Muscle of back (tissue), 3 donors: ENCODE measurements at regions not wholly inside any gene's neighbourhood (a gene's known extent, or its start where the extent isn't known, plus 50 kb on each side); places are given as distances from the start of the nearest gene placed in this dataset.
A peak's percentile ranks its signal among the peaks of the same experiment; 100 is the strongest.

Source experiments
- DNase-seq, 3 donors: peaks; one replicate each; pipeline versions ENCODE4 v3.0.0 to v3.0.0-alpha.2; 2013

DNA sequence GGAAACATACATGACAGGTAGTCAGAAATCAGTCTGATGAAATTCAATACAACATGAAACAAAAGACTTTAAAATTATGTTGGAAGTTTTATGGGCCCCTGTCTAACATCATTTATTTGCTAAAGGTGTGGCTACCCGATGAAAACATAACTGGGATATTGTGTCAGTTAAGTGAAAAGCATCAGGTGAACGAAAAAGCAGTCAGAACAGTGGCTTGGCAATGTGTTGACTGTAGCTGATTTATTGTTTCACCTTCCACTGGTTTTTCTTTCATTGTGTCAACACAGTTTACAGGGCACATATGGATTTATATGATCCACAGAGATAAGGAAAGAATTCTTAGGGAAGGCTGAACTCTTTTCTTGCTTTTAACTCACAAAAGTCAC, 429.6 kb upstream of the ZNF608 start:
- DNase-seq: no peak

DNA sequence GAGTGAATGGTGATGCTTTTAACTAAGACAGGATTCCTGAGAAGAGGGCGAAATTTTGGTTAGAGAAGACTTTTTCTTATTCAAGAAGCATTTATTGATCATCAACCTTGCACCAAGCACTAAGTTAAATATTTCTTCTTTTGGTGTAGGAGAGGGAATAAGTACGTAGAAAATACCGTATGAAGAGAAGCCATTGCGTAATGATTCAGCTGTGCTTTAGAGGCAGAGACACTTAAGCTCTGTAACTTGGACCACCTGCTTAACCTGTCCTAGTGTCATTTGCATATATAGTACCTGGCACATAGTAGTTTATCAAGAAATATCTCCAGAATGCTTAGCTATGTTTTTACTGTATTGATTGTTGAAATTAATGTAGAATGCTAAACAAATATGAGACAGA, 430.9 kb upstream of the ZNF608 start:
- DNase-seq: no peak

DNA sequence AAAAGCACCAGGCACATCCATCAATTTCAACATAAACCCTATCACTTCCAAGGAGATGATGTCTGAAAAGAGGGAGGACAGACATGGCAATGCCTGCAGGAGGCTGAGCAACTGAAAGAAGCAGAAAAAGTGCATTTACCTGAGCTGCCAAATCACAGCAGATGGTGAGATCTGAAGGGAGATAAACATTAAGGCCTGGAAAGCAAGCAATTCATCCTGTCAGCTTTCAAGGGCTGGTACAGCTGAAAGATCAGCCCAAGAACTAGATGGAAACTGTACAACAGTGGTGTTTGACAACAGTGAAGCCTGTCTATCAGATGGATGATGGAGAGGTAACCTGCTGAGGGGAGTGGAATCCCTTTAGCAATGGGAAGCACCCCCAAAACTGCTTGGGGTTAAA, 433.2 kb upstream of the ZNF608 start:
- DNase-seq: no peak

DNA sequence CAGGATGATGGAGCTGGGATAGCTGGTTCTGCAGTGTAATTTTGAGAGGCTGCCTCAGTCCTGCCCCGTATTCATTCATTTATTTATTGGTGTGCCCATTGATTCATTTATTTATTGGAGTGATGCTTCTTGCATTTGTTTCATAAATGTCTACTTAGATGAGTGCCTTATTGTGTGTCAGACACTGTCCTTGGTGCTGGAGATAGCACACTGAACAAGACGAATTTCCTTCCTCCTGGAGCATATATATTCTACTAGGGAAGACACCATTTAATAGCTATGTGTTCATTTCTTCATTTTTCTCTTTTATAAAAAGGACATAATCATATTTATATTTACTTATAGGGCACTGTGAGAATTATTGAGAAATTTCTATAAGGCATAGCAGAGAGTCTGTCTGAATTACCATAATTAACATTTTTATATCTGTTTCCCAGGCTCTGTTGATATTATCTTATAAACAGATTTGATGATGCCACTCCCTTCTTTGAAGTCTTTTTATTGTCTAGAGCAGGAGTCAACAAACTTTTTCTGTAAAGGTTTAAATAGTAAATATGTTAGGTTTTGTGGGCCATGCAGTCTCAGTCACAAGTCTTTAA, 433.9 kb upstream of the ZNF608 start:
- no peak for DNase-seq

DNA sequence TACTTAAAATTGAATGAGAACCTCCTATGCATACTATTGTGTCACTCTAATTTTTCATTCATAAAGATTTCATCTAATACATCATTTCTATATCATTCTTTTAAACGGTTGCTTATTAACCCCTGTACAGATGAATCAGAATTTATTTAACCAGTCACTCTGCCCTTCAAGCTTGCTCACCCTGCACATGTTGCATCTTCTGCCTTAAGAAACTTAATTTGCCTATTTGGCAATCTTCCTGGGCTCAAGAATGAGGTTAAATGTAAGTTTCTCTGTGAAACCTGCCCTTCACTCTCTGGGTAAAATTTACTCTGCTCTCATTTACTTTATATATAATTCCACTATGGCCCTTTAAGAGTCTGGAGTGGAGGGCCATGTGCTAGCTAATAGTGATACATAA, 434.7 kb upstream of the ZNF608 start:
- no peak for DNase-seq

DNA sequence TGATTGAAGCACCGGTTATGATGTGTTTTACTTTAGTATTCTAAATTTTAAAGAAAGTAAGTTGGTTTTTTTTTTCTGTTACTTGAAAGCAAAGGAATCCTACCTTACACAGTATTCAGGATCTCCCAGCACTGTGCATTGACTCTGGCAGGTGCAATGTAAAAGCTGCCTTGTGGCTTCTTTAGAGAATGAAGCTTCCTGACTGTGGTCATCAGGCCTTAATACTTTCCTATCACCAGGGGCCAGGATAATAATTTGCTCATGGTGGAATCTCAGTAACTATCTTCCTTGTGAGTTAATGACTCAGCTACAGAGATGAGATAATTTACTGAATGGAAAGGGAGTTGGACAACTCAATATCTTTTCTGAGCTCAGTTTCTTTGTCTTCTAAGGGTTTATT, 435.5 kb upstream of the ZNF608 start:
- DNase-seq: no peak

DNA sequence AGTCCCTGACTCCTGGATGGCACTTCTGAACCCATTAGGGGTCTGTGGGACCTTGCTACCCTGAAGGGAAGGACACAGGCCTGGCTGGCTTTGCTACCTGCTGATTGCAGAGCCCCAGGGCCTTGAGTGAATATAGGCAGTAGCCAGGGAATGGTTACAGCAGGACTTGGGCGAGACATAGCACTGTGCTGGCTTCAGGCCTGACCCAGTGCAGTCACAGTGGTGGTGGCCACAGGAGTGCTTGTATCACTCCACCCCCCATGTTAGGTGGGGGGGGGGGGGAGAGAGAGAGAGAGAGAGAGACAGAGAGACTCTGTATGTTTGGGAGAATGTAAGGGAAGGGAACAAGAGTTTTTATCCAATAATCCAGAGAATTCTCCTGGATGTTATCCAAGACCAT, 439.3 kb upstream of the ZNF608 start:
- no peak for DNase-seq

DNA sequence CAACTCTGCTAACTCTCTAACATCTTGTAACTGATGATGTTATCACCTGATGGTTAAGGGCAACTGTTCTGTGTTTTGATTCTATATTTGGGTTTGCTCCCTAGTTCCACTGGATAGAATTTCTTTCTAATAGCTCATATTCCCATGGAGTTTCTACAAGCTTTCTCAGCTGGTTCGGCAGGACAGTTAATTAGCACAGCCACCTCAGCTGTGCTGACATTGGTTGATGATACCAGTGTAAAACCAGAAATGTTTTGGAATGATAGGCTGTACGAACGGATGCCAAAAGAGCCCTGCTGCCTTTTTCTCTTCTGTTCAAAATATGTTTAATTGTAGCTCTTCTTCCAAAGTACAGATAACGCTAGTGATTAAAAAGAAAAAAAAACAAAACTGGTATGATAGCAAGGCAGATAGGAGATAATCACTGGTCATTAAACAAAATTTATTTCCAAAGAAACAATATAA, 440.5 kb upstream of the ZNF608 start:
- DNase-seq: peak in 1 of 3 donors; percentile 40

DNA sequence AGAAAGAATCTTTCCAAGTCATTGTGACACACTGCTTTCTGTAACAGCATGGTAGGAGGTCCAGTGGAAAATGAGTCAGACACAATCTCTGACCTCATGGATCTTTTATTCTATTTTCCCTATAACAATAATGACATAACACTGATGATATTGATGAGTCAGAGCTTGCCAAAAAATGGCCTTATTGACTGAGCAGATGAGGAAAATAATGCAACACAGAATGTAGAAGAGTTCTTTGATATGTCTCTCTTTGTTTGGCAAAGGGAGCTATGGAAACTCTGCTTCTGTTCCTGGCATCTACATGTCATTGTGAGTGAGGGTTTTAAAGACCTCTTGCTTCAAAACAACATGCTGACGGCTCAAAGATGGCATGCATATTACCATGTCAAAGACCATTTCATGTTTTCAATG, 443.1 kb upstream of the ZNF608 start:
- DNase-seq: no peak

DNA sequence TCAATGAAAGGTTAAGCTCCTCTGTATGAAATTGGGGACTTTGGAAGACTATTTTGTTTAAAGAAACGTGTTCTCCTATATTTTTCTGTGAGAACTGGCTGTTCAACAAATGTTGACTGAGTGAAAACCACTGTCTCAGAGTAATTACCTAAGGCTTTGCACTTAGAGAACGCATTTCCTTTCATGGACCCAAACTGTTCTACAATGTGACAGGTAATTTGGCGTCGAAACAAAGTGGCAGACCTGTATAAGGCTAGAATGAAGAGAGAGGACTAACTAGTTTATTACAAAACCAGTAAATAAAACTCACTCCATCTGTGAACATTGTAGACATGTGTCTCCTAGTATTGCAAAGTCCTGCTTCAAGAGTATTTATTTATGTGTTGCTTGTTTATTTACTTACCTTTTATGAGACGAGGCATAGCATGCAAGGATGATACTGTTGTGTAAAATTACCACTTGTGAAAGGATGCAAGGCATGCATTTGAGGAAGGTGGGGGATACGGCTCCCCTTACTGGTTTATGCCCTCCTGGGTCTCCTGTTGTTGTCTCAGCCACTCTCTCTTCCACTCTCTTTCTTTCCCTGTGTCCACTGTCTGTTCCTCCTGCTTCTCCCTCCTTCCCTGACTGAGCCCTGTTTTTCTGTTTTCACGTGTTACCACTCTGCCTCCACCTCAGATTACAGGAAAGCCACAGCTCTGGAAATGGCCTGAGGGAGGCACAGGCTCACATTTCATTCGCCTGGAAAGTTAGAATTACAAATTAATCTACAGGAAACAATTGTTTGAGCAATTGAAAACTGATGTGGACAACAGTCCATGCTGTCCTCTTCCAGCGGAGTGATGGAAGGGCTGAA, 444.0 kb upstream of the ZNF608 start:
- DNase-seq: no peak

DNA sequence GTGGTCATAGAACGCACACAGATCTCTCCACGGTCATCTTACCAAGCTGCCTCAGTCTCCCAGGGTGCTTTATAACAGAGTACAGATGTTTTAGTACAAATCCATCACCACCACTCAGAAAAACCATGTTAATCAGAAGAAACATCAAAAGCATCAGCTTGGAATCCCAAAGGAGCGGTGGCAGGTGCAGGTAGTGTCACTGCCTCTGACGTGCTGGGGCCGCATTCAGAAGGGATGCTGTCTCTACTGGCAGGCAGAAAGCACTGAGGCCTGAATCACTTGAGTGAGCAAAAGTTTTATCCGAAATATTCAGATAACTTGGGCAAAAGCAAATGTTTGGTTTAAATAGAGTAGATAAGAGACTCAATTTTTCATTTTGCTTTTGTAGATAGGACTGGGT, 448.4 kb upstream of the ZNF608 start:
- no peak for DNase-seq

DNA sequence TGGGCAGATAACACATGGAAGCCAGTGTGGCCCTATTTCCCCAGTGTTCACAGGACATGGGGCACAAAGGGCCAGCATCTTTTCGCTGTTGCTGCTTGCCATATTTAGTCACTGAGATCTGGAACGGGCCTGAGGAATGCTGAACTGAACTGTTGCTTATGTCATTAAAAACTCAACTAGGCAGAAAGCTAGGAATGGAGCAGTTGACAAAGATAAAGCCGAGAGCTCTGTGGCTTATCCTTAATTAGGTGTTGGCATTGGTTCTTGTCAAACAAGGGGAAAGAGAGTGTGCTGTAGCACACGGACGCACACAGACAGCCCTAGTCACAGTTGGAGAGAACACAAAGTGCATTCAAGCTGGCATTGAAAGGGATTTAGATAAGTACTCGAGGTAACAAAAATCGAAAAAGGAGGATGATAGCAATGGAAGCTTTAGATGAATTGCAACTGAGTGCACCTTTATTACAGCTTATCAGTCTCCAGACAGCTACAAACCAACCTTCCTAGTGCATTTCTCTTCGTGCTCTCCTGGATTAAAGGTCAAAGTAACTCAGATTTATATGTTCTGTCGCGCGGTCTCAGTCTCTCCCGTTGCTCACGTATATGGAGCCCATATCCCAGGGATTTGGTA, 450.2 kb upstream of the ZNF608 start:
- DNase-seq: no peak

DNA sequence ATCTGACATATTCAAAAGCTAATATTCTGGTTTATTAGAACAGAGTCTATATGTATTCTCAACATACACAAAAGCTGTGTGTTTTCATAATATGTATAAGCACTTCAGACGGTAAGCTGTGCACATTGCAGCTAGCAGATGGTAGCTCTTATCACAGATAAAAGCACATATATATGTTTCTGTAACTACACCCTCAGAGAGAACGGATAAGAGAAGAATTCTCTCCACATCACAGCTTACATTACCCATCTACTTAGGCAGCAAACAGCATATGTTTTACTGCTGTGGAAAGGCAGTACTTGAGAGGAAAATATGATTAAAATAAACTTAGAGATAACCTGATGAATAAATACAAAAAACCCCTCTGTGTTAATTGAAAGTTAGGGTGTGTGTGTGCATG, 450.9 kb upstream of the ZNF608 start:
- no peak for DNase-seq

DNA sequence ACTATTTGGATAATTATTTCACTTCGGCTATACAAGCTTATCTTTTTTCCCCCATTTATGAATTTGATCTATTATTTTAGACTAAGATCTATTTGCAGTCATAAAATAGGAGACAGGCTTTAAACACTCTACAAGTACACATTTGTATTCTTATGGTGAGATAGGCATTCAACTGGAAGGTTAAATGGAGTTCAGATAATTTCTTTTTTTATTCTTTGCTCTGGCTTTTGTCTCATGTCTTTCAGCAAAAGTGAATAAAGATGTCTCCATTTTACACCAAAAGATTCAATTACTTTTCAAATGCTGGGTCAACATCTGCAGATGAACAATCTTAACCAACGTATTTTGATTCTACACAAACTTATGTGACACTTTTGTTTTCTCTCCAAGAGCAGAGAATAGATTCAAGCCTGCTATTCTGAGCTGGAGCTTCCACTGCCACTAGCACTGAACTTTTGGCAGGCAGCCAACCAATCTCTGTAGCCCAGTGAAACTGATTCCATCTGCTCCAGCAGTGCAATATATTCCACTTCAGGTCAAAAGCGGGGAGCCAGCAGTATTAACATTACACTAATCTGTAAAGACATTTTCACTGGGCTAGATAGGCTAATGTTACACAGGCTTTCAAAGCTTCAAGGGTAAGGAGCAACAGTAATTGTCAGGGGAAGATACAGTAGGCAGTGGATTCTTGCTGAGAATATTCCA, 452.0 kb upstream of the ZNF608 start:
- peak; percentile 91 to 95 (median 92) for DNase-seq

DNA sequence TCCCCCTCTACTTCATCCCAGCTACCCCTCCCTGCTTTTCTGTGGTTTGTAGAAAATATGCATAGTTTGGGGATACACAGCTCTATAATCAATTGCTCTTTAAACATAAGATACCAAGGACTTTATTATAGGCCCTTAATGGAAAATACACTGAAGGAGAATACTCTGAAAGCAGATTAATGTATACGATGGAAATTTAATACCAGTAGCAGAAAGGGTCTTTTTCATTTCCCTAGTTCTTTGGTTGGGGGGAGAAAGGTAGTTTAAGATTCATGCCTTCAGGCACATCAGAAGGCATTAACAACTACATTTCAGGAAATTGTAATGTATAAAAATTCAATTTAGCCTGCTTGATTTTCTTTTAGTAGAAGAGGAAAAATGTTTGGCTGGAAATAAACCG, 452.9 kb upstream of the ZNF608 start:
- no peak for DNase-seq

DNA sequence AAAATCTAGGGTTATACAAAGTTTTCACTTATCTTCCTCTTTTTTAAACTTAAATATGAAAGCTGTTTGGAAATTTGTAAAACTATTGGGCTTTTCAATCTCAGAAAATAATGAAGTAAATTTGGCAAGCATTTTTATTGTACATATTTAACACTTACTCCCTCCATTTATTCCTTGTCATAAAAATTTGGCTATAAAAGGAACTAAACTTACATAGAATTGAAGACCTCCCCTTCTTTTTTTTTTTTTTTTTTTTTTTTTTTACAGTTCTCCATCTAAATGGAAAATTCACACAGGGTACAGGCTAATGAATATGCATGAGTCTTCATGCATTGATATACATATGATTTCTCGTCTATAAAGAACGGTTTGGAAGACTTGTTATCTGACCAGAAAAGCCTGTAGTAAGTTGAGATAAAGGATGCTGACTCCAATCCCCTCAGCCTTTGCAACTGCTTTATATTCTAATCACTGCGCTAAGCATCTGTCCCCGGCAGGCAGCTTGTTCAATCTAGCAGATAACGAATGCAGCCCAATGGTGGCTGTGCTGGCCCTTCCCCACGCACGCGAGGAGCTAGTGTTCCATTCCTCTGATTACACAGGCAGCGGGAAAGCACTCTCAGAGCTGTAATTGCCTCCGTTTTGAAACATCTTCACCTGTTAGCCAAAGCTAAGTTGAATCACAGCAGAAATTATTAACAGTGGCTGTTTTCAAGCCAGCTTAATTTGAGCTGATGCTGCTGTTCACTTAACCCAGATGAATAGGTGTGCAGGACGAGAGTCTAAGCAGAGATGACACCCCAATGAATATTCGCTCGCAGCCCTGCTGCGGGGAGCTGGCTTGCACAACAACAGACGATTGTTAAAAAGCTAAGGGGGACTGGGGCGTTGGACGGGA, 453.8 kb upstream of the ZNF608 start:
- peak in 1 of 3 donors; percentile 61 for DNase-seq

DNA sequence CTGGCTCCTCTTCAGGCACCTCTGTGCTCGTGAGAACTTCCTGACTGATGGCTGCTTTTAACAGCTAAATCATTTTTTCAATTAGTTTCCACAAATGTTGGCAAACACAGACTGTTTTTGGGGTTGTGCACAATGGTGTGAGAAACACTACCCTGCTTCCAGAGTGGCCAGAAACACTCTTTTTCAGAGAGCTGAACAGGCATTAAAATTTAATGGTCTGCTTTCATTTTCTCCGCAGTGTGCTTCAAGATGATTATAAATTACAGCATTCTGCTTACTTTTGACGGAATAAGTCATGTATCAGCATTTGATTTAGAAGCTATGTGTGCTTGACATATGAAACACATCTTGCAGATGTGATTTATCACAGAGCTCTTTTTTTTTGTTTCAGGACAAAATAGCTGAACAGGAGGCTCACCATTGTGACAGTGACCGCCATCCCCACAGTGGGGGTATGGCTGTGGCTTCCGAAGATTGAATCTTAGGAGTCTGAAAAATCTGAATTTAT, 454.5 kb upstream of the ZNF608 start:
- no peak for DNase-seq

DNA sequence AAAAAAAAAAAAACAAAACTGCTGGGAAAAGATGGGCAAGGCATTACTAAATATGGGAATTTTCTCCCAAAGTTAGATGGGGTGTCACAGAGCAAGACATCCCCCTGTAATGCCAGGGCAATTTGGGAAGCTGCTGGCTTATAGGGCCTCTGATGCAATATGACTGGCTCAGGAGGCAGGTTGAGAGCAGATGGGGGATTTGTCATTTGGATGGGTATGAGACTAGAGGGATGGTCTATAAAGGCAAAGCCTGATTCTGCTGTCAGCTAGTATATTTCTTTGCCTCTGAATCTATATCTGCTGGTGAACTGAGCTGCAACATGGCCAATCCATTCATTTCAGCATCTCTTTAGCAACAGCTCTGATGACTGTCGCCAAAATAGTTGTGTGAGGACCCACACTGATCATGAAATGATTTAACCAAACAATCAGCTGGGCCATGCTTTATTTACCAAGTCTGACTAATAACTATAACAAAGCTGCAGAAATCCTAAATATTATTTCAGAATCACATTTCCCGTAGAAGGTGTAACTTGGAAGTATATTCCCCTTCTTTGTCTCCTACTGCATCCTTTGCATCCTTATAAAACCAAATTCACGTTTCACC, 455.1 kb upstream of the ZNF608 start:
- no peak for DNase-seq

DNA sequence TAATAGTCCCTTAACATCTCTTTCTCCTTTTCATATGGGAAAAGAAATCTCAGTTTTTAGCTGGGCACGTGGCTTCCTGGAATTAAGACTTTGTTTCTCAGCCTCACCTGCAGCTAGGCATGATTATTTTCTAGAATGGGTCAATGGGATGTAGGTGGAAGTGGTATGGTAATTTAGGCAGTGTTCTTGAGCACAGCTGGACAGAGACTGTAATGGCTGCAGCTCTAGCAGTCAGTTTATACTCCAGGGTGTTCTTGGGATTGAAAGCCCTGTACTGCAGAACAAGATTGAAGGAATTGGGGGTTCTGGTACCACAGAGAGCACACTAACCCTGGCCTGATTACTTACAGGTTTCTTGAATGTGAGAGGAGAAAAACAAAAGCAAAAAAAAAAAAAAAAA, 455.9 kb upstream of the ZNF608 start:
- DNase-seq: no peak

DNA sequence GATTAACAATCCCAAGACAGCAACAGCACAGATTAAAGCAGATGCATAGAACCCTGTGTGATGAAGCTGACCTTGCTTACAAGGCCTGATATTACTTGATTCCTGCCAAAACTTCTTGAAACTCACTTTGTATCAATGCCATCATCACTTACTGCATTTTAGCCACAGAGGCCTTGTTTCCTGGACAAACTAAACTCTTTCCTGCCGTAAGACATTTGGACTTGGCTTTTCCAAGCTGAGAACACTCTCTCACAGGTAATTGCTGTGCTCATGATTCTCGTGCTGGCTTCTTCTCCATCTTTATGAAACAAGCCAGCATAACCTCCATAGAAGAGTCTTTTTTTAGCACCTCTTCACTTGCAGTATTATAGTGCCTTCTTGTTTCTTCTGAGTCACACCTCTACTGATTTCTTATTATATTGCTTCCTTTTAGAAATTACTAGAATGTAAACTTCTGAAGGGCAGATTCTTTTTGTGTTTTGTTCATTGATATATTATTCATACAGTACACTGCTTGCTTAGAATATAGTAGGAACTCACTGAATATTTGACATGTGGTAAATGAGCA, 456.5 kb upstream of the ZNF608 start:
- DNase-seq: peak in 1 of 3 donors; percentile 44
